Gastrocnemius medialis (tissue), 4 donors: ENCODE measurements at regions not wholly inside any gene's neighbourhood (a gene's known extent, or its start where the extent isn't known, plus 50 kb on each side); places are given as distances from the start of the nearest gene placed in this dataset.

ENCODE experiments used
- ATAC-seq, 2 donors: fragments of 150-250 bp; one replicate each; pipeline ENCODE4 v1.9.1; 2016
- DNase-seq, 2 donors: peaks; one replicate each; pipeline ENCODE4 v3.0.0-alpha.2; 2019
- H3K27ac ChIP-seq, 4 donors: fragments of 200-600 bp; sonication (generic); 1 replicate in 1 of 4; 2 replicates in 3 of 4; pipeline ENCODE4 v1.5.1; 2016 to 2018; ENCODE audit warnings: mild to moderate bottlenecking in 2 of 4, moderate library complexity in 1 of 4
- H3K27me3 ChIP-seq, 3 donors: fragments of 200-600 bp; sonication (generic) in 2 of 3; 1 replicate in 1 of 3; 2 replicates in 2 of 3; pipeline versions ENCODE4 v1.5.1 to v1.6.0; 2016 to 2019; ENCODE audit warnings: mild to moderate bottlenecking in 1 of 3, moderate library complexity in 1 of 3
- H3K36me3 ChIP-seq, 2 donors: fragments of 200-600 bp; sonication (generic) in 1 of 2; one replicate each; pipeline ENCODE4 v1.5.1; 2017 to 2018
- H3K4me1 ChIP-seq, 2 donors: fragments of 200-600 bp; sonication (generic) in 1 of 2; one replicate each; pipeline ENCODE4 v1.5.1; 2016 to 2017; ENCODE audit warnings: mild to moderate bottlenecking in 2 of 2
- H3K4me3 ChIP-seq, 4 donors: fragments of 200-600 bp; sonication (generic) in 3 of 4; 1 replicate in 1 of 4; 2 replicates in 3 of 4; pipeline ENCODE4 v1.5.1; 2016 to 2019; ENCODE audit warnings: mild to moderate bottlenecking in 2 of 4
- H3K9me3 ChIP-seq, 3 donors: fragments of 200-600 bp; sonication (generic) in 2 of 3; 1 replicate in 1 of 3; 2 replicates in 2 of 3; pipeline ENCODE4 v1.5.1; 2016 to 2019
- CTCF ChIP-seq, 5 experiments: fragments of 450-650 bp in 3 of 5; fragments of 200-600 bp in 2 of 5; sonication (generic) in 2 of 5; IDR thresholded peaks in 4 of 5; conservative IDR thresholded peaks in 1 of 5; 1 replicate in 4 of 5; 2 replicates in 1 of 5; pipeline ENCODE4 v1.5.1; 2016 to 2019; ENCODE audit warnings: antibody characterized with exemption in 5 of 5, mild to moderate bottlenecking in 3 of 5, moderate library complexity in 3 of 5
- POLR2A ChIP-seq, 2 donors: fragments of 450-650 bp; IDR thresholded peaks; one replicate each; pipeline ENCODE4 v1.6.1; 2017; ENCODE audit warnings: antibody characterized with exemption in 2 of 2, mild to moderate bottlenecking in 2 of 2, moderate library complexity in 2 of 2
- in situ Hi-C, 4 donors: fragments of 200-750 bp; cut with MboI; loops; one replicate each; pipeline versions ENCODE4 v1.15.0 to v1.8.0; 2017; ENCODE audit warnings: low sequenced_read_pairs in 4 of 4
- intact Hi-C: fragments of 100-400 bp; cut with DNase I; formaldehyde crosslinking; loops from one replicate; pipeline ENCODE4 v1.15.1; 2023; ENCODE audit warnings: low total_unique reads

- no peak overlapping the region for H3K27ac ChIP-seq
- ATAC-seq: no peak
- intact Hi-C loops: no loop called here
Measured at GRCh38 chr6:155913816-155914215, 458.2 kb upstream of the NOX3 start.

GRCh38 chr6:155909710-155910109 lies 454.1 kb upstream of the NOX3 start:
- Histone ChIP-seq H3K27me3 (no peaks in the 10 kb centered on the region), H3K4me1 (no peaks in the 10 kb centered on the region), H3K36me3 (no peaks in the 10 kb centered on the region), H3K4me3 (no peak overlapping the region), H3K9me3 (no peaks in the 10 kb centered on the region), H3K27ac (no peak overlapping the region)
- no peak for TF ChIP-seq CTCF (IDR thresholded peaks at IDR 0.05 in 4 of 5, conservative IDR thresholded peaks at IDR 0.05 in 1 of 5)
- TF ChIP-seq POLR2A (IDR thresholded peaks at IDR 0.05): no peak
- DNase-seq: no peak
- intact Hi-C loops (no loop called here), in situ Hi-C loops (no loop called here)
- ATAC-seq: no peak

More at GRCh38 chr6:155913816-155914215, 458.2 kb upstream of the NOX3 start:
- Histone ChIP-seq H3K4me3 (no peak overlapping the region), H3K36me3 (no peaks in the 10 kb centered on the region), H3K9me3 (no peaks in the 10 kb centered on the region), H3K27me3 (no peaks in the 10 kb centered on the region), H3K4me1 (no peaks in the 10 kb centered on the region)
- no peak for DNase-seq
- in situ Hi-C loops: no loop called here
- TF ChIP-seq POLR2A (IDR thresholded peaks at IDR 0.05): no peak
- no peak for TF ChIP-seq CTCF (IDR thresholded peaks at IDR 0.05 in 4 of 5, conservative IDR thresholded peaks at IDR 0.05 in 1 of 5)

- Histone ChIP-seq H3K36me3 (no peaks in the 10 kb centered on the region), H3K27ac (no peak overlapping the region), H3K4me3 (no peak overlapping the region), H3K9me3 (no peaks in the 10 kb centered on the region), H3K27me3 (no peaks in the 10 kb centered on the region), H3K4me1 (no peaks in the 10 kb centered on the region)
- intact Hi-C loops: no loop called here
- DNase-seq: no peak
- ATAC-seq: no peak
- in situ Hi-C loops: no loop called here
- no peak for TF ChIP-seq CTCF (IDR thresholded peaks at IDR 0.05 in 4 of 5, conservative IDR thresholded peaks at IDR 0.05 in 1 of 5)
- no peak for TF ChIP-seq POLR2A (IDR thresholded peaks at IDR 0.05)
Measured at GRCh38 chr6:155895641-155896040, 440.0 kb upstream of the NOX3 start.

GRCh38 chr6:155894758-155895157 lies 439.1 kb upstream of the NOX3 start:
- TF ChIP-seq POLR2A (IDR thresholded peaks at IDR 0.05) (no peak), CTCF (IDR thresholded peaks at IDR 0.05 in 4 of 5, conservative IDR thresholded peaks at IDR 0.05 in 1 of 5) (no peak)
- DNase-seq: no peak
- Histone ChIP-seq H3K36me3 (no peaks in the 10 kb centered on the region), H3K27ac (no peak overlapping the region), H3K9me3 (no peaks in the 10 kb centered on the region), H3K27me3 (no peaks in the 10 kb centered on the region), H3K4me3 (no peak overlapping the region), H3K4me1 (no peaks in the 10 kb centered on the region)
- intact Hi-C loops: no loop called here
- no peak for ATAC-seq
- in situ Hi-C loops: no loop called here

GRCh38 chr6:155894262-155894661 lies 438.6 kb upstream of the NOX3 start:
- H3K4me1 ChIP-seq: no peaks in the 10 kb centered on the region
- no peak overlapping the region for H3K27ac ChIP-seq
- intact Hi-C loops: no loop called here
- in situ Hi-C loops: no loop called here
- DNase-seq (no peak), ATAC-seq (no peak)
- no peak for TF ChIP-seq CTCF (IDR thresholded peaks at IDR 0.05 in 4 of 5, conservative IDR thresholded peaks at IDR 0.05 in 1 of 5)
- no peak for TF ChIP-seq POLR2A (IDR thresholded peaks at IDR 0.05)
- H3K36me3 ChIP-seq: no peaks in the 10 kb centered on the region
- no peaks in the 10 kb centered on the region for H3K9me3 ChIP-seq
- H3K27me3 ChIP-seq: no peaks in the 10 kb centered on the region
- no peak overlapping the region for H3K4me3 ChIP-seq
